Stomach (tissue), 4 donors: ENCODE measurements at regions not wholly inside any gene's neighbourhood (a gene's known extent, or its start where the extent isn't known, plus 50 kb on each side); places are given as distances from the start of the nearest gene placed in this dataset.

ENCODE experiments used
- EP300 ChIP-seq: sonication (generic); formaldehyde crosslinking; IDR thresholded peaks from one replicate; pipeline ENCODE4 v1.6.1; 2017; ENCODE audit warnings: antibody characterized with exemption
- POLR2A ChIP-seq, 4 donors: fragments of 450-650 bp; IDR thresholded peaks; one replicate each; pipeline ENCODE4 v1.6.1; 2016; ENCODE audit warnings: antibody characterized with exemption in 4 of 4, control low read depth in 2 of 4, mild to moderate bottlenecking in 1 of 4, moderate library complexity in 1 of 4
- POLR2AphosphoS5 ChIP-seq, 3 donors: sonication (generic); formaldehyde crosslinking; IDR thresholded peaks; one replicate each; pipeline ENCODE4 v1.6.1; 2016; ENCODE audit warnings: antibody characterized with exemption in 3 of 3
- TF ChIP-seq, protein P1 (sequence below), 7 experiments: fragments of 450-650 bp in 4 of 7; fragments of 200-600 bp in 3 of 7; sonication (generic) in 3 of 7; IDR thresholded peaks; one replicate each; pipeline ENCODE4 v1.5.1; 2016 to 2019; ENCODE audit warnings: antibody characterized with exemption in 7 of 7, control low read depth in 2 of 7, mild to moderate bottlenecking in 1 of 7

DNA sequence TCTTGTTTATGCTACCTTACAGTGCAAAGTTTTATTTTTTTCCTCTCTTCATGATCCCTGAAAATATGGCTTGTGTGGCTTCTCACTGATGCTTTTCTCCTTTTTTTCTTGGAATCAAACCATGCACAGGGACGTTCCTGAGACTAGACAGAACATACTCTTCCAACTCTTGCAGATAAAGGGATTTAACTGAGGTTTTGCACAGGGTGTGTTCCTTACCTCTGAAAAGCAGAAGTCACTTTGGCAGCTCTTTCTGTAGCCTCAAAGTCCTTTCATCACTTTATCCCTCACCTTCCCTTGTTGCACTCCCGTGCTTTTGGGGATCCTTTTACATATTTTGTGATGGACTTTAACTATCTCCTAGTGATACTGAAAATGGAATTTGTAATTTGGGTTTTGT lies 300.1 kb downstream of the SPRY1 start:
- TF ChIP-seq, protein P1, sequence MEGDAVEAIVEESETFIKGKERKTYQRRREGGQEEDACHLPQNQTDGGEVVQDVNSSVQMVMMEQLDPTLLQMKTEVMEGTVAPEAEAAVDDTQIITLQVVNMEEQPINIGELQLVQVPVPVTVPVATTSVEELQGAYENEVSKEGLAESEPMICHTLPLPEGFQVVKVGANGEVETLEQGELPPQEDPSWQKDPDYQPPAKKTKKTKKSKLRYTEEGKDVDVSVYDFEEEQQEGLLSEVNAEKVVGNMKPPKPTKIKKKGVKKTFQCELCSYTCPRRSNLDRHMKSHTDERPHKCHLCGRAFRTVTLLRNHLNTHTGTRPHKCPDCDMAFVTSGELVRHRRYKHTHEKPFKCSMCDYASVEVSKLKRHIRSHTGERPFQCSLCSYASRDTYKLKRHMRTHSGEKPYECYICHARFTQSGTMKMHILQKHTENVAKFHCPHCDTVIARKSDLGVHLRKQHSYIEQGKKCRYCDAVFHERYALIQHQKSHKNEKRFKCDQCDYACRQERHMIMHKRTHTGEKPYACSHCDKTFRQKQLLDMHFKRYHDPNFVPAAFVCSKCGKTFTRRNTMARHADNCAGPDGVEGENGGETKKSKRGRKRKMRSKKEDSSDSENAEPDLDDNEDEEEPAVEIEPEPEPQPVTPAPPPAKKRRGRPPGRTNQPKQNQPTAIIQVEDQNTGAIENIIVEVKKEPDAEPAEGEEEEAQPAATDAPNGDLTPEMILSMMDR (IDR thresholded peaks at IDR 0.05) = no peak
- TF ChIP-seq POLR2A (IDR thresholded peaks at IDR 0.05) (no peak), EP300 (no peak), POLR2AphosphoS5 (IDR thresholded peaks at IDR 0.05) (no peak)
